ENCODE measurements at regions not wholly inside any gene's neighbourhood (a gene's known extent, or its start where the extent isn't known, plus 50 kb on each side); places are given as distances from the start of the nearest gene placed in this dataset.

DNA sequence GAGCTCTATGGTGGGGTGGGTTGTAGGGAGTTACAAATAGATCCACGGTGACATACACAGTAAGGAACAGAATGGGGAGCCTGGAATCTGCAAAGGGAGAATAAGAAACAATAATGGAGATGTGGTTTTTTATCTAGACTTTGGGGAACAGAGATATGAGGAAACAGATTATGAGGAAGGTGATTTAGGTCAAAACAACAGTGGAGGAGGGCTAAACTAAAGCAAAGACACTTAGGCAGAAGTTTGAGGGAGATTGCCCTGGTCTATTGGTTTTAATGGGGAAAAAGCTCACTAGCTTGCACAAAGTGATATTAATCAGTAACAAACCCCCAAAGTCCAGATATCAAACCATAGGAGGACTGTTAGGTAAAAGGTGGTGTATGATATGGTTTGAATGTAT is 144.5 kb upstream of the DYRK2 start:
- TF ChIP-seq CTCF (IDR thresholded peaks at IDR 0.05; ENCODE audit: poor library complexity, severe bottlenecking) (no peak), TAF1 (IDR thresholded peaks at IDR 0.05; ENCODE audit: low read depth) (no peak), POLR2AphosphoS5 (IDR thresholded peaks at IDR 0.05) (no peak), RAD21 (conservative IDR thresholded peaks at IDR 0.05) (no peak)

Measured in neural cell (in vitro differentiated cells).